ENCODE measurements at regions not wholly inside any gene's neighbourhood (a gene's known extent, or its start where the extent isn't known, plus 50 kb on each side); places are given as distances from the start of the nearest gene placed in this dataset.

GRCh38 chr10:4670737-4671136, 155.3 kb upstream of the AKR1E2 start:
- peaks cover 26% of the 10 kb centered on the region for H3K27me3 Mint-ChIP-seq

GRCh38 chr10:4669585-4669984, 156.4 kb upstream of the AKR1E2 start:
- Mint-ChIP-seq H3K4me1 (no peaks in the 10 kb centered on the region), H3K27ac (no peak overlapping the region), H3K9me3 (peaks cover 0 to 7% (median 4%) of the 10 kb centered on the region in 7 donors), H3K4me3 (no peak overlapping the region), H3K36me3 (no peaks in the 10 kb centered on the region), H3K27me3 (peaks cover 15% of the 10 kb centered on the region)
- no peak for DNase-seq
- no peak overlapping the region for H3K27ac ChIP-seq (ENCODE audit: insufficient read depth, low read length, poor library complexity, severe bottlenecking)
- no peaks in the 10 kb centered on the region for H3K36me3 ChIP-seq (ENCODE audit: control insufficient read depth, insufficient read depth, low read length)
- peaks cover 0 to 5% of the 10 kb centered on the region in 2 experiments for H3K9me3 ChIP-seq (ENCODE audit: control insufficient read depth in 2 of 2, low read length in 2 of 2)
- H3K27me3 ChIP-seq (ENCODE audit: control insufficient read depth, insufficient read depth, low read length) = peaks cover 3% of the 10 kb centered on the region
- ATAC-seq (ENCODE audit: low read depth in 2 of 2) = no peak
- no peak overlapping the region for H3K4me3 ChIP-seq (ENCODE audit: low read depth, low read length)
- H3K4me1 ChIP-seq (ENCODE audit: control insufficient read depth, insufficient read depth, low read length, poor library complexity, severe bottlenecking) = no peaks in the 10 kb centered on the region

More at GRCh38 chr10:4670737-4671136, 155.3 kb upstream of the AKR1E2 start:
- ATAC-seq (ENCODE audit: low read depth in 2 of 2) = no peak
- no peaks in the 10 kb centered on the region for H3K4me1 ChIP-seq (ENCODE audit: control insufficient read depth, insufficient read depth, low read length, poor library complexity, severe bottlenecking)
- H3K9me3 ChIP-seq (ENCODE audit: control insufficient read depth in 2 of 2, low read length in 2 of 2) = peaks cover 0 to 5% of the 10 kb centered on the region in 2 experiments
- H3K27ac ChIP-seq (ENCODE audit: insufficient read depth, low read length, poor library complexity, severe bottlenecking) = no peak overlapping the region
- H3K27ac Mint-ChIP-seq = no peak overlapping the region
- no peaks in the 10 kb centered on the region for H3K36me3 ChIP-seq (ENCODE audit: control insufficient read depth, insufficient read depth, low read length)
- no peaks in the 10 kb centered on the region for H3K4me1 Mint-ChIP-seq
- no peak overlapping the region for H3K4me3 ChIP-seq (ENCODE audit: low read depth, low read length)
- no peaks in the 10 kb centered on the region for H3K36me3 Mint-ChIP-seq
- peaks cover 3% of the 10 kb centered on the region for H3K27me3 ChIP-seq (ENCODE audit: control insufficient read depth, insufficient read depth, low read length)
- DNase-seq = no peak
- H3K9me3 Mint-ChIP-seq = peaks cover 0 to 7% (median 4%) of the 10 kb centered on the region in 7 donors
- H3K4me3 Mint-ChIP-seq = no peak overlapping the region

- Histone ChIP-seq H3K4me3 (ENCODE audit: low read depth, low read length) (no peak overlapping the region), H3K4me1 (ENCODE audit: control insufficient read depth, insufficient read depth, low read length, poor library complexity, severe bottlenecking) (no peaks in the 10 kb centered on the region), H3K27ac (ENCODE audit: insufficient read depth, low read length, poor library complexity, severe bottlenecking) (no peak overlapping the region), H3K36me3 (ENCODE audit: control insufficient read depth, insufficient read depth, low read length) (no peaks in the 10 kb centered on the region), H3K27me3 (ENCODE audit: control insufficient read depth, insufficient read depth, low read length) (no peaks in the 10 kb centered on the region), H3K9me3 (ENCODE audit: control insufficient read depth in 2 of 2, low read length in 2 of 2) (no peaks in the 10 kb centered on the region)
- no peak overlapping the region for H3K27ac Mint-ChIP-seq
- DNase-seq = no peak
- no peaks in the 10 kb centered on the region for H3K4me1 Mint-ChIP-seq
- H3K36me3 Mint-ChIP-seq = no peaks in the 10 kb centered on the region
- peaks cover 5% of the 10 kb centered on the region for H3K27me3 Mint-ChIP-seq
- no peaks in the 10 kb centered on the region for H3K9me3 Mint-ChIP-seq
- H3K4me3 Mint-ChIP-seq = no peak overlapping the region
- peak; percentile 42 to 57 for ATAC-seq (ENCODE audit: low read depth in 2 of 2)
These were observed 162.6 kb upstream of the AKR1E2 start for GRCh38 chr10:4663162-4663992.

GRCh38 chr10:4662576-4663161, 163.3 kb upstream of the AKR1E2 start:
- Mint-ChIP-seq H3K4me1 (no peaks in the 10 kb centered on the region), H3K27me3 (peaks cover 5% of the 10 kb centered on the region), H3K36me3 (no peaks in the 10 kb centered on the region), H3K27ac (no peak overlapping the region), H3K4me3 (no peak overlapping the region), H3K9me3 (no peaks in the 10 kb centered on the region)
- H3K9me3 ChIP-seq (ENCODE audit: control insufficient read depth in 2 of 2, low read length in 2 of 2) = no peaks in the 10 kb centered on the region
- no peak overlapping the region for H3K27ac ChIP-seq (ENCODE audit: insufficient read depth, low read length, poor library complexity, severe bottlenecking)
- H3K36me3 ChIP-seq (ENCODE audit: control insufficient read depth, insufficient read depth, low read length) = no peaks in the 10 kb centered on the region
- ATAC-seq (ENCODE audit: low read depth in 2 of 2) = no peak
- H3K27me3 ChIP-seq (ENCODE audit: control insufficient read depth, insufficient read depth, low read length) = no peaks in the 10 kb centered on the region
- H3K4me1 ChIP-seq (ENCODE audit: control insufficient read depth, insufficient read depth, low read length, poor library complexity, severe bottlenecking) = no peaks in the 10 kb centered on the region
- no peak for DNase-seq
- H3K4me3 ChIP-seq (ENCODE audit: low read depth, low read length) = no peak overlapping the region

- Histone ChIP-seq H3K4me1 (ENCODE audit: control insufficient read depth, insufficient read depth, low read length, poor library complexity, severe bottlenecking) (peaks cover under 1% of the 10 kb centered on the region), H3K27ac (ENCODE audit: insufficient read depth, low read length, poor library complexity, severe bottlenecking) (no peak overlapping the region), H3K9me3 (ENCODE audit: control insufficient read depth in 2 of 2, low read length in 2 of 2) (no peaks in the 10 kb centered on the region), H3K27me3 (ENCODE audit: control insufficient read depth, insufficient read depth, low read length) (no peaks in the 10 kb centered on the region), H3K36me3 (ENCODE audit: control insufficient read depth, insufficient read depth, low read length) (no peaks in the 10 kb centered on the region), H3K4me3 (ENCODE audit: low read depth, low read length) (no peak overlapping the region)
- Mint-ChIP-seq H3K27ac (no peak overlapping the region), H3K27me3 (peaks cover 5% of the 10 kb centered on the region), H3K9me3 (no peaks in the 10 kb centered on the region), H3K36me3 (no peaks in the 10 kb centered on the region), H3K4me1 (peaks cover 0 to under 1% (median 0%) of the 10 kb centered on the region in 4 donors), H3K4me3 (no peak overlapping the region)
- ATAC-seq (ENCODE audit: low read depth in 2 of 2) = no peak
- no peak for DNase-seq
These were observed 164.3 kb upstream of the AKR1E2 start for GRCh38 chr10:4661511-4662255.

- Histone ChIP-seq H3K36me3 (ENCODE audit: control insufficient read depth, insufficient read depth, low read length) (no peaks in the 10 kb centered on the region), H3K27ac (ENCODE audit: insufficient read depth, low read length, poor library complexity, severe bottlenecking) (no peak overlapping the region), H3K9me3 (ENCODE audit: control insufficient read depth in 2 of 2, low read length in 2 of 2) (no peaks in the 10 kb centered on the region), H3K4me3 (ENCODE audit: low read depth, low read length) (no peak overlapping the region), H3K4me1 (ENCODE audit: control insufficient read depth, insufficient read depth, low read length, poor library complexity, severe bottlenecking) (peaks cover 5% of the 10 kb centered on the region), H3K27me3 (ENCODE audit: control insufficient read depth, insufficient read depth, low read length) (no peaks in the 10 kb centered on the region)
- H3K27me3 Mint-ChIP-seq = peaks cover 5% of the 10 kb centered on the region
- ATAC-seq (ENCODE audit: low read depth in 2 of 2) (no peak), DNase-seq (no peak)
- H3K27ac Mint-ChIP-seq = no peak overlapping the region
- H3K4me1 Mint-ChIP-seq = peaks cover 0 to 2% (median under 1%) of the 10 kb centered on the region in 4 donors
- no peaks in the 10 kb centered on the region for H3K36me3 Mint-ChIP-seq
- H3K4me3 Mint-ChIP-seq = no peak overlapping the region
- no peaks in the 10 kb centered on the region for H3K9me3 Mint-ChIP-seq
These were observed 167.2 kb upstream of the AKR1E2 start for GRCh38 chr10:4658777-4659176.

- no peaks in the 10 kb centered on the region for H3K36me3 Mint-ChIP-seq
- H3K27ac Mint-ChIP-seq = no peak overlapping the region
- peaks cover 5% of the 10 kb centered on the region for H3K27me3 Mint-ChIP-seq
- Histone ChIP-seq H3K4me1 (ENCODE audit: control insufficient read depth, insufficient read depth, low read length, poor library complexity, severe bottlenecking) (peaks cover 5% of the 10 kb centered on the region), H3K27ac (ENCODE audit: insufficient read depth, low read length, poor library complexity, severe bottlenecking) (no peak overlapping the region), H3K4me3 (ENCODE audit: low read depth, low read length) (no peak overlapping the region), H3K27me3 (ENCODE audit: control insufficient read depth, insufficient read depth, low read length) (no peaks in the 10 kb centered on the region), H3K9me3 (ENCODE audit: control insufficient read depth in 2 of 2, low read length in 2 of 2) (no peaks in the 10 kb centered on the region), H3K36me3 (ENCODE audit: control insufficient read depth, insufficient read depth, low read length) (no peaks in the 10 kb centered on the region)
- DNase-seq = peak; percentile 25 to 59 (median 57)
- H3K4me1 Mint-ChIP-seq = peaks cover under 1 to 13% (median 11%) of the 10 kb centered on the region in 4 donors
- peak in 1 of 2 donors; percentile 47 for ATAC-seq (ENCODE audit: low read depth in 2 of 2)
- H3K4me3 Mint-ChIP-seq = no peak overlapping the region
- no peaks in the 10 kb centered on the region for H3K9me3 Mint-ChIP-seq
These were observed 169.3 kb upstream of the AKR1E2 start for GRCh38 chr10:4656576-4657194.

Measured in CD4-positive, CD25-positive, alpha-beta regulatory T cell (primary cell).